IMR-90 (cell line): ENCODE measurements at regions not wholly inside any gene's neighbourhood (a gene's known extent, or its start where the extent isn't known, plus 50 kb on each side); places are given as distances from the start of the nearest gene placed in this dataset.

Experiments used
- ATAC-seq: fragments of 200-7000 bp; cut with Tn5 transposase; 2 replicates; pipeline ENCODE4 v1.9.1; 2020; ENCODE audit warnings: low read depth, mild to moderate bottlenecking, moderate library complexity
- BruUV-seq: library from RNA; stranded (reverse); fragments of 400-500 nt; replicated peaks from 2 replicates; lab custom pipeline; 2021; lab: Mats Ljungman, UMichigan
- CTCF ChIA-PET: fragments of 300-600 bp; formaldehyde crosslinking; extraction: SDS; loops from one replicate; lab custom pipeline; 2021; ENCODE audit warnings: antibody characterized with exemption; lab: Yijun Ruan, JAX
- POLR2A ChIA-PET: fragments of 300-600 bp; sonication (Branson Sonifier 250); formaldehyde crosslinking; loops from one replicate; lab custom pipeline; 2022; ENCODE audit warnings: antibody characterized with exemption; ENCODE audit not compliant: unreplicated experiment; lab: Charles Lee
- DNase-seq: peaks from one replicate; pipeline ENCODE4 v3.0.0; 2013
- H2AFZ ChIP-seq: replicated peaks from 2 replicates; pipeline ENCODE3; 2013; ENCODE audit warnings: low read length, mild to moderate bottlenecking; ENCODE audit not compliant: poor library complexity
- H2AK5ac ChIP-seq: 2 replicates; pipeline ENCODE4 v1.6.1; 2013; ENCODE audit warnings: low read depth, low read length, inconsistent platforms
- H2AK9ac ChIP-seq: replicated peaks from 2 replicates; pipeline ENCODE3; 2013; ENCODE audit warnings: mild to moderate bottlenecking, low read depth, low read length, moderate library complexity; ENCODE audit not compliant: poor library complexity
- H2BK120ac ChIP-seq: 2 replicates; pipeline ENCODE4 v1.6.1; 2013; ENCODE audit warnings: low read depth, low read length, inconsistent platforms
- H2BK15ac ChIP-seq: 3 replicates; pipeline ENCODE4 v1.6.1; 2013; ENCODE audit warnings: low read depth, low read length, inconsistent platforms
- H2BK20ac ChIP-seq: 2 replicates; pipeline ENCODE4 v1.6.1; 2013; ENCODE audit warnings: low read depth, mild to moderate bottlenecking, inconsistent platforms, low read length, moderate library complexity
- H2BK5ac ChIP-seq: 2 replicates; pipeline ENCODE4 v1.6.1; 2013; ENCODE audit warnings: mild to moderate bottlenecking, low read depth, low read length, inconsistent platforms; ENCODE audit not compliant: poor library complexity, severe bottlenecking
- H3K14ac ChIP-seq: replicated peaks from 2 replicates; pipeline ENCODE4 v1.6.1; 2013; ENCODE audit warnings: low read depth, low read length, inconsistent platforms
- H3K18ac ChIP-seq: 2 replicates; pipeline ENCODE4 v1.6.1; 2013; ENCODE audit warnings: low read depth, low read length, control low read depth
- H3K23ac ChIP-seq: 2 replicates; pipeline ENCODE4 v1.6.1; 2013; ENCODE audit warnings: low read depth, low read length, inconsistent platforms
- H3K27ac ChIP-seq: 2 replicates; pipeline ENCODE4 v1.5.1; 2013; ENCODE audit warnings: mild to moderate bottlenecking, control low read depth, low read length; ENCODE audit not compliant: insufficient read depth
- H3K27me3 ChIP-seq: 2 replicates; pipeline ENCODE4 v1.6.1; 2013; ENCODE audit warnings: low read length; ENCODE audit not compliant: control insufficient read depth, insufficient read depth
- H3K36me3 ChIP-seq: 2 replicates; pipeline ENCODE4 v1.6.1; 2013; ENCODE audit warnings: low read length, mixed read lengths; ENCODE audit not compliant: control insufficient read depth, insufficient read depth
- H3K4ac ChIP-seq: 2 replicates; pipeline ENCODE4 v1.6.1; 2013; ENCODE audit warnings: low read depth, low read length, inconsistent platforms
- H3K4me1 ChIP-seq: 2 replicates; pipeline ENCODE4 v1.6.1; 2013; ENCODE audit warnings: low read length, mixed read lengths; ENCODE audit not compliant: control insufficient read depth, insufficient read depth
- H3K4me2 ChIP-seq: 2 replicates; pipeline ENCODE4 v1.6.1; 2013; ENCODE audit warnings: low read depth, mild to moderate bottlenecking, control low read depth, low read length, moderate library complexity
- H3K4me3 ChIP-seq: 2 replicates; pipeline ENCODE4 v1.5.1; 2013; ENCODE audit warnings: low read depth, mild to moderate bottlenecking, control low read depth, low read length, moderate library complexity; ENCODE audit not compliant: insufficient read depth
- H3K56ac ChIP-seq: 2 replicates; pipeline ENCODE4 v1.6.1; 2013; ENCODE audit warnings: low read length, inconsistent platforms; ENCODE audit not compliant: insufficient read depth; ENCODE audit errors: extremely low read depth
- H3K79me1 ChIP-seq, 2 experiments: 2 replicates each; pipeline ENCODE4 v1.6.1; 2013; ENCODE audit warnings: low read length in 2 of 2, inconsistent platforms in 1 of 2, low read depth in 1 of 2
- H3K9ac ChIP-seq: 2 replicates; pipeline ENCODE4 v1.6.1; 2013; ENCODE audit warnings: low read depth, low read length, control low read depth
- H3K9me1 ChIP-seq: 2 replicates; pipeline ENCODE4 v1.6.1; 2013; ENCODE audit warnings: low read length, inconsistent platforms; ENCODE audit not compliant: insufficient read depth
- H3K9me3 ChIP-seq: 2 replicates; pipeline ENCODE4 v1.6.1; 2013; ENCODE audit warnings: low read length; ENCODE audit not compliant: control insufficient read depth, insufficient read depth
- H4K20me1 ChIP-seq: 2 replicates; pipeline ENCODE4 v1.6.1; 2013; ENCODE audit warnings: low read length, inconsistent platforms; ENCODE audit not compliant: insufficient read depth
- H4K5ac ChIP-seq: 2 replicates; pipeline ENCODE4 v1.6.1; 2013; ENCODE audit warnings: mild to moderate bottlenecking, low read depth, low read length, control low read depth
- H4K8ac ChIP-seq, 2 experiments: 2 replicates each; pipeline ENCODE4 v1.6.1; 2013; ENCODE audit warnings: low read depth in 2 of 2, low read length in 2 of 2, control low read depth in 1 of 2, inconsistent platforms in 1 of 2
- H4K91ac ChIP-seq: 2 replicates; pipeline ENCODE4 v1.6.1; 2013; ENCODE audit warnings: low read depth, low read length, inconsistent platforms; ENCODE audit not compliant: insufficient read depth
- BHLHE40 ChIP-seq: fragments of 150-350 bp; IDR thresholded peaks from 2 replicates; pipeline ENCODE4 v1.6.1; 2016; ENCODE audit warnings: mild to moderate bottlenecking, low read depth, low read length
- CEBPB ChIP-seq: IDR thresholded peaks from 2 replicates; pipeline ENCODE4 v1.6.1; 2012; ENCODE audit warnings: low read depth, low read length, improper control_type of control experiment
- CHD1 ChIP-seq: IDR thresholded peaks from 2 replicates; pipeline ENCODE4 v1.6.1; 2012; ENCODE audit warnings: low read depth, low read length, improper control_type of control experiment
- FOS ChIP-seq: fragments of 150-350 bp; IDR thresholded peaks from 2 replicates; pipeline ENCODE4 v1.6.1; 2016; ENCODE audit warnings: low read depth, low read length
- MAFK ChIP-seq: IDR thresholded peaks from 2 replicates; pipeline ENCODE4 v1.6.1; 2012; ENCODE audit warnings: low read depth, low read length, improper control_type of control experiment
- MAZ ChIP-seq: IDR thresholded peaks from 2 replicates; pipeline ENCODE4 v1.6.1; 2012; ENCODE audit warnings: low read depth, mild to moderate bottlenecking, low read length, improper control_type of control experiment, moderate library complexity, borderline replicate concordance
- MXI1 ChIP-seq: IDR thresholded peaks from 2 replicates; pipeline ENCODE4 v1.6.1; 2012; ENCODE audit warnings: low read depth, mild to moderate bottlenecking, low read length, moderate library complexity, borderline replicate concordance
- NFE2L2 ChIP-seq: fragments of 150-350 bp; IDR thresholded peaks from 2 replicates; pipeline ENCODE4 v1.6.1; 2016; ENCODE audit warnings: low read depth, mild to moderate bottlenecking, low read length
- POLR2A ChIP-seq: IDR thresholded peaks from 2 replicates; pipeline ENCODE4 v1.6.1; 2012; ENCODE audit warnings: mild to moderate bottlenecking, low read depth, low read length
- RAD21 ChIP-seq: IDR thresholded peaks from 2 replicates; pipeline ENCODE4 v1.6.1; 2012; ENCODE audit warnings: low read length, improper control_type of control experiment
- RCOR1 ChIP-seq: IDR thresholded peaks from 2 replicates; pipeline ENCODE4 v1.6.1; 2012; ENCODE audit warnings: mild to moderate bottlenecking, low read length, improper control_type of control experiment; ENCODE audit not compliant: insufficient replicate concordance
- RFX5 ChIP-seq: IDR thresholded peaks from 2 replicates; pipeline ENCODE4 v1.8.0; 2012; ENCODE audit warnings: low read depth, mild to moderate bottlenecking, low read length, moderate library complexity
- SMC3 ChIP-seq: fragments of 150-350 bp; IDR thresholded peaks from 2 replicates; pipeline ENCODE4 v1.6.1; 2016; ENCODE audit warnings: low read depth, mild to moderate bottlenecking, antibody characterized with exemption, low read length, moderate library complexity
- WGBS, 2 experiments: methylation state at CpG; one replicate each; pipeline versions ENCODE4 v1.1.5 to v1.1.7; 2013; ENCODE audit warnings: missing lambda C conversion rate in 2 of 2; ENCODE audit not compliant: insufficient read length in 1 of 2; ENCODE audit errors: extremely low coverage in 2 of 2; 5-methylcytosine and 5-hydroxymethylcytosine counted together
- dilution Hi-C: fragments of 300-500 bp; cut with HindIII; formaldehyde crosslinking; loops from one replicate; pipeline ENCODE4 v1.14.3; 2018; ENCODE audit warnings: low sequenced_read_pairs; ENCODE audit not compliant: unreplicated experiment
- in situ Hi-C: fragments of 300-500 bp; cut with MboI; formaldehyde crosslinking; loops from 3 replicates; pipeline ENCODE4 v1.14.3; 2019; ENCODE audit warnings: low sequenced_read_pairs, inconsistent platforms, mixed read lengths
- intact Hi-C: fragments of 100-400 bp; cut with micrococcal nuclease; formaldehyde crosslinking; loops from 2 replicates; pipeline ENCODE4 v1.10.0; 2022
- TF ChIP-seq, protein P1 (sequence below): fragments of 150-350 bp; IDR thresholded peaks from 2 replicates; pipeline ENCODE4 v1.6.1; 2016; ENCODE audit warnings: low read depth, mild to moderate bottlenecking, low read length, moderate library complexity, borderline replicate concordance
- TF ChIP-seq, protein P2 (sequence below): conservative IDR thresholded peaks from 2 replicates; pipeline ENCODE4 v1.5.1; 2012; ENCODE audit warnings: mild to moderate bottlenecking, low read depth, low read length, improper control_type of control experiment
- TF ChIP-seq, protein P3 (sequence below): fragments of 150-350 bp; IDR thresholded peaks from 2 replicates; pipeline ENCODE4 v1.6.1; 2017; ENCODE audit warnings: mild to moderate bottlenecking, antibody characterized with exemption, low read length, low read depth

DNA sequence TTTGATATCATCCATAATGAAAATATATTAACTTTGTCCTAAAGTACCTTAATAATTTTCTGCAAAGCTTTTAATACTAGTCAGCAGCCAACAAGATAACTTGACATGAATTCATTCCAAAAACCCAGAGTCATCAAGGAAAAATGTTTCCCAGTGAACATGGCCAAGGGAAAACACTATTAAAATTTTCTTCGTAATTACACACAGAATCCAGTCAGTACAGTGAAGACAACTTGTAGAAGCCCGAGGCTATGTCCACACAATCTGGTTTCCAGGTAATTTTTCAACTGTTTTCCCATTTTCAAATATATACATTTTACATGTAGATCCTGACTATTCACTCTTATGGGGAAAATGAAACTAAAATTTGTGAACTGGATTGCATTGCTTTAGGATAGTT lies 600.9 kb downstream of the CDH8 start:
- ATAC-seq (no peak), DNase-seq (no peak)
- H3K27me3 ChIP-seq, result no peaks in the 10 kb centered on the region
- no peak overlapping the region for H3K4me3 ChIP-seq
- dilution Hi-C loops (no loop called here), intact Hi-C loops (loop anchor here (10.0 kb wide), 1 partner anchor 81 kb away; no protein-coding TSS in a partner anchor), in situ Hi-C loops (no loop called here)
- no peaks in the 10 kb centered on the region for H3K4me1 ChIP-seq
- no peak overlapping the region for H4K91ac ChIP-seq
- no peak overlapping the region for H2AK9ac ChIP-seq
- H3K4me2 ChIP-seq, result no peak overlapping the region
- H3K56ac ChIP-seq, result no peak overlapping the region
- no CpG with 5 or more reads among the region's 2 CpGs for WGBS, 2 experiments
- H4K8ac ChIP-seq, result no peak overlapping the region
- POLR2A ChIA-PET, result no interaction called here
- no peak overlapping the region for H3K9ac ChIP-seq
- H2BK120ac ChIP-seq, result no peak overlapping the region
- H3K27ac ChIP-seq, result no peak overlapping the region
- no peak overlapping the region for H3K4ac ChIP-seq
- no peaks in the 10 kb centered on the region for H4K20me1 ChIP-seq
- no peaks in the 10 kb centered on the region for H3K9me1 ChIP-seq
- no peaks in the 10 kb centered on the region for H3K36me3 ChIP-seq
- no peak overlapping the region for H2BK5ac ChIP-seq
- no peak overlapping the region for H3K23ac ChIP-seq
- no peak overlapping the region for H2AFZ ChIP-seq
- H3K79me1 ChIP-seq, result no peaks in the 10 kb centered on the region
- H3K9me3 ChIP-seq, result peaks cover 1% of the 10 kb centered on the region
- no peak for TF ChIP-seq RFX5
- no peak for TF ChIP-seq MXI1
- TF ChIP-seq, protein P1, sequence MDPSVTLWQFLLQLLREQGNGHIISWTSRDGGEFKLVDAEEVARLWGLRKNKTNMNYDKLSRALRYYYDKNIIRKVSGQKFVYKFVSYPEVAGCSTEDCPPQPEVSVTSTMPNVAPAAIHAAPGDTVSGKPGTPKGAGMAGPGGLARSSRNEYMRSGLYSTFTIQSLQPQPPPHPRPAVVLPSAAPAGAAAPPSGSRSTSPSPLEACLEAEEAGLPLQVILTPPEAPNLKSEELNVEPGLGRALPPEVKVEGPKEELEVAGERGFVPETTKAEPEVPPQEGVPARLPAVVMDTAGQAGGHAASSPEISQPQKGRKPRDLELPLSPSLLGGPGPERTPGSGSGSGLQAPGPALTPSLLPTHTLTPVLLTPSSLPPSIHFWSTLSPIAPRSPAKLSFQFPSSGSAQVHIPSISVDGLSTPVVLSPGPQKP, result no peak
- TF ChIP-seq BHLHE40, result no peak
- TF ChIP-seq SMC3, result no peak
- no peak for TF ChIP-seq MAZ
- TF ChIP-seq RCOR1, result no peak
- no peak for TF ChIP-seq RAD21
- TF ChIP-seq, protein P2, sequence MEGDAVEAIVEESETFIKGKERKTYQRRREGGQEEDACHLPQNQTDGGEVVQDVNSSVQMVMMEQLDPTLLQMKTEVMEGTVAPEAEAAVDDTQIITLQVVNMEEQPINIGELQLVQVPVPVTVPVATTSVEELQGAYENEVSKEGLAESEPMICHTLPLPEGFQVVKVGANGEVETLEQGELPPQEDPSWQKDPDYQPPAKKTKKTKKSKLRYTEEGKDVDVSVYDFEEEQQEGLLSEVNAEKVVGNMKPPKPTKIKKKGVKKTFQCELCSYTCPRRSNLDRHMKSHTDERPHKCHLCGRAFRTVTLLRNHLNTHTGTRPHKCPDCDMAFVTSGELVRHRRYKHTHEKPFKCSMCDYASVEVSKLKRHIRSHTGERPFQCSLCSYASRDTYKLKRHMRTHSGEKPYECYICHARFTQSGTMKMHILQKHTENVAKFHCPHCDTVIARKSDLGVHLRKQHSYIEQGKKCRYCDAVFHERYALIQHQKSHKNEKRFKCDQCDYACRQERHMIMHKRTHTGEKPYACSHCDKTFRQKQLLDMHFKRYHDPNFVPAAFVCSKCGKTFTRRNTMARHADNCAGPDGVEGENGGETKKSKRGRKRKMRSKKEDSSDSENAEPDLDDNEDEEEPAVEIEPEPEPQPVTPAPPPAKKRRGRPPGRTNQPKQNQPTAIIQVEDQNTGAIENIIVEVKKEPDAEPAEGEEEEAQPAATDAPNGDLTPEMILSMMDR, result no peak
- TF ChIP-seq, protein P3, sequence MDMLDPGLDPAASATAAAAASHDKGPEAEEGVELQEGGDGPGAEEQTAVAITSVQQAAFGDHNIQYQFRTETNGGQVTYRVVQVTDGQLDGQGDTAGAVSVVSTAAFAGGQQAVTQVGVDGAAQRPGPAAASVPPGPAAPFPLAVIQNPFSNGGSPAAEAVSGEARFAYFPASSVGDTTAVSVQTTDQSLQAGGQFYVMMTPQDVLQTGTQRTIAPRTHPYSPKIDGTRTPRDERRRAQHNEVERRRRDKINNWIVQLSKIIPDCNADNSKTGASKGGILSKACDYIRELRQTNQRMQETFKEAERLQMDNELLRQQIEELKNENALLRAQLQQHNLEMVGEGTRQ, result no peak
- no peak for TF ChIP-seq CEBPB
- no peak for TF ChIP-seq POLR2A
- TF ChIP-seq NFE2L2, result no peak
- no peak for TF ChIP-seq FOS
- TF ChIP-seq CHD1, result no peak
- TF ChIP-seq MAFK, result no peak
- CTCF ChIA-PET, result no interaction called here
- no peak overlapping the region for H2BK20ac ChIP-seq
- BruUV-seq, result no TSS peak
- no peak overlapping the region for H2BK15ac ChIP-seq
- H2AK5ac ChIP-seq, result no peak overlapping the region
- no peak overlapping the region for H3K14ac ChIP-seq
- H4K5ac ChIP-seq, result no peak overlapping the region
- H3K18ac ChIP-seq, result no peak overlapping the region
